ENCODE measurements at regions not wholly inside any gene's neighbourhood (a gene's known extent, or its start where the extent isn't known, plus 50 kb on each side); places are given as distances from the start of the nearest gene placed in this dataset.

DNA sequence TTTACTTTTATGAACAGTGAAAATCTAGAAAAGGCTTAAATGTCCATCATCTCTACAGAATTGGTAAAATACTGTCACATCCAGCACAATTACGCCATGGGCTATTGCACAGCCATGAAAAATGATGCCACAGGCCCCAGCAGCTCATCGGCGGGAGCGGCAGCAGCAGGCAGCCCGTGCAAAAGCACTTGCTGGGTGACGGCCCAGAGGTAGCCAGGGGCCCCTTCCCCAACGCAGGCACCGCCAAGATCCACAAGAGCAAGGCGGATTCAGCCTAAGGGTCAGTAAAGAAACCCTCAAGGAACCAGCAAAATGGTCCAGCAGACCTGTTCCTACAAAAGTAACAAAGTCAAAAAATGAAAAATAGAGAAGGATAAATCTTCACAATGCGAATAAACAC, 272.7 kb downstream of the AGTPBP1 start:
- TF ChIP-seq, protein P1, sequence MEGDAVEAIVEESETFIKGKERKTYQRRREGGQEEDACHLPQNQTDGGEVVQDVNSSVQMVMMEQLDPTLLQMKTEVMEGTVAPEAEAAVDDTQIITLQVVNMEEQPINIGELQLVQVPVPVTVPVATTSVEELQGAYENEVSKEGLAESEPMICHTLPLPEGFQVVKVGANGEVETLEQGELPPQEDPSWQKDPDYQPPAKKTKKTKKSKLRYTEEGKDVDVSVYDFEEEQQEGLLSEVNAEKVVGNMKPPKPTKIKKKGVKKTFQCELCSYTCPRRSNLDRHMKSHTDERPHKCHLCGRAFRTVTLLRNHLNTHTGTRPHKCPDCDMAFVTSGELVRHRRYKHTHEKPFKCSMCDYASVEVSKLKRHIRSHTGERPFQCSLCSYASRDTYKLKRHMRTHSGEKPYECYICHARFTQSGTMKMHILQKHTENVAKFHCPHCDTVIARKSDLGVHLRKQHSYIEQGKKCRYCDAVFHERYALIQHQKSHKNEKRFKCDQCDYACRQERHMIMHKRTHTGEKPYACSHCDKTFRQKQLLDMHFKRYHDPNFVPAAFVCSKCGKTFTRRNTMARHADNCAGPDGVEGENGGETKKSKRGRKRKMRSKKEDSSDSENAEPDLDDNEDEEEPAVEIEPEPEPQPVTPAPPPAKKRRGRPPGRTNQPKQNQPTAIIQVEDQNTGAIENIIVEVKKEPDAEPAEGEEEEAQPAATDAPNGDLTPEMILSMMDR (IDR thresholded peaks at IDR 0.05), result no peak
- no peak for TF ChIP-seq POLR2A (IDR thresholded peaks at IDR 0.05)
- no peak for TF ChIP-seq EP300 (IDR thresholded peaks at IDR 0.05)
- TF ChIP-seq POLR2AphosphoS5 (IDR thresholded peaks at IDR 0.05), result no peak
